NT2/D1 (cell line): ENCODE measurements at regions not wholly inside any gene's neighbourhood (a gene's known extent, or its start where the extent isn't known, plus 50 kb on each side); places are given as distances from the start of the nearest gene placed in this dataset.

Experiments used
- SUZ12 ChIP-seq: IDR thresholded peaks from 2 replicates; pipeline ENCODE4 v1.6.1; 2011; ENCODE audit not compliant: insufficient read length, insufficient read depth; ENCODE audit errors: extremely low read depth
- YY1 ChIP-seq: IDR thresholded peaks from 2 replicates; pipeline ENCODE4 v1.6.1; 2011; ENCODE audit not compliant: insufficient read length, insufficient read depth
- ZNF274 ChIP-seq: IDR thresholded peaks from 2 replicates; pipeline ENCODE4 v1.6.1; 2011; ENCODE audit warnings: mild to moderate bottlenecking, low read depth, low read length

DNA sequence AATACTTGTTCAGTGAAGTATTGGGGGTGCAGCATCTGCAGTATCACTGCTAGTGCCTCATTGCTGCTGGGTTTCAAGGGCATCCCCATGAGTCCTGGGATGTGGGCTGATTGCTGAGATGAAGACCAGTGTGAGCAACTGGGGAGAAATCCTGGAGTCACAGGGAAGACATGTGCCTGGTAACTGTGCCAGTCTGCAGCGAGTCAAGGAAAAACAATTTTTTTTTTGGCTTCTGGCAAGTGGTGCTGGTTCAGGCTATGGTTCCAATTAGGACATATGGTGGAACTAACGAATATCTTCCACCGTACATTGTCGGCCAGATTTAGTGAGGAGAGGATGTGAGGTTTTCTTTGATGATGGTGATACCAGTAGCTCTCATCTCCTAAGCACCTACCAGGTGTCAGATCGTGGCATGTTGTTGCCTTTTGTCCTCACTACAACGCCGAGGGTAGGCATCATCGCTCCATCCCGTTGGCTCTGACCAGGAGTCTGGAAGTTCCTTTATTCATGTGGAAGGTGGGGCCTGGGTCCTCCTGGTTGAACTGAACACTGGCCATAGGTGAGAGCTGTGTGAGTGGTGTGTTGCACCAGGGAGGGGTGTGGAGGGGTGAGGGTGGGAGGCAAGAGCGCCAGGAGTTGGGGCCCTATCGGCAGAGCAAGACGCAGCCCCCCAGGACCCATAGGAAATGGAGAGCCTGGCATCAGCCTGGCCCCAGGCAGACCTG is 118.0 kb upstream of the HS6ST1 start:
- TF ChIP-seq YY1 = no peak
- TF ChIP-seq SUZ12 = no peak
- TF ChIP-seq ZNF274 = no peak
